ENCODE measurements at regions not wholly inside any gene's neighbourhood (a gene's known extent, or its start where the extent isn't known, plus 50 kb on each side); places are given as distances from the start of the nearest gene placed in this dataset.

DNA sequence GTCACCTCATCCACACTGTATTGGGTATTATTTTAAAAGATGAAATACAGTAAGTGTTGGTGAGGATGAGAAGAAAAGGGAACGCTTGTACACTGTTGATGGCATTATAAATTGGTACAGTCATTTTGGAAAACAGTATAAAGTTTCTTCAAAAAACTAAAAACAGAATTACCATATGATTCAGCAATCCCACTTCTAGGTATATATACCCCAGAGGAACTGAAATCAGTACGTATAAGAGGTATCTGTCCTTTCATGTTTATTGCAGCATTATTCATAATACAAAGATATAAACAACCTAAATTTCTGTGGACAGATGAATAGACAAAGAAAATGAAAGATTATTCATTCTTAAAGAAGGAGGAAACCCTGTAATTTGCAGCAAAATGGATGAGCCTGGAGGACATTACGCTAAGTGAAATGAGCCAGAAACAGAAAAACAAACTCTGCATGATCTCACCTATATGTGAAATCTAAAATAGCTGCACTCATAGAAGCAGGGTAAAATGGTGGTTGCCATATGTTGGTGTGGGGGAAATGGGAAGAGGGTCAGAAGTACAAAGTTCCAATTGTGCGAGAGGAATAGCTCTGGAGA lies 191.6 kb downstream of the TRIM36 start:
- TF ChIP-seq POLR2A (IDR thresholded peaks at IDR 0.05; ENCODE audit: low read depth, low read length), result no peak
- TF ChIP-seq POLR2AphosphoS5 (IDR thresholded peaks at IDR 0.05; ENCODE audit: low read depth, low read length), result no peak
- no peak for TF ChIP-seq TAF1 (IDR thresholded peaks at IDR 0.05; ENCODE audit: borderline replicate concordance, low read depth, low read length)

Measured in GM12892 (cell line).